HCT116 (cell line): ENCODE measurements at regions not wholly inside any gene's neighbourhood (a gene's known extent, or its start where the extent isn't known, plus 50 kb on each side); places are given as distances from the start of the nearest gene placed in this dataset.

ENCODE experiments used
- ATAC-seq: fragments of 200-7000 bp; cut with Tn5 transposase; 2 replicates; pipeline ENCODE4 v1.9.1; 2020; ENCODE audit warnings: mild to moderate bottlenecking, moderate library complexity
- BruUV-seq: library from RNA; stranded (reverse); fragments of 400-500 nt; replicated peaks from 2 replicates; lab custom pipeline; 2021; lab: Mats Ljungman, UMichigan
- CTCF ChIA-PET: fragments of 300-600 bp; sonication (Branson Sonifier 250); formaldehyde crosslinking; loops from one replicate; lab custom pipeline; 2021; ENCODE audit warnings: antibody characterized with exemption; lab: Charles Lee
- POLR2A ChIA-PET: fragments of 300-600, 350-600 bp; sonication (Branson Sonifier 250); formaldehyde crosslinking; loops from one replicate; lab custom pipeline; 2021; ENCODE audit warnings: antibody characterized with exemption; lab: Charles Lee
- RAD21 ChIA-PET, 2 experiments: fragments of 300-600 bp; sonication (Branson Sonifier 250); formaldehyde crosslinking; loops; one replicate each; lab custom pipeline; 2023; ENCODE audit warnings: low total read pairs in 2 of 2; ENCODE audit not compliant: uncharacterized antibody in 2 of 2, unreplicated experiment in 2 of 2, low non-redundant PET in 1 of 2; lab: Charles Lee
- DNase-seq: peaks from one replicate; pipeline ENCODE4 v3.0.0-alpha.2; 2010; ENCODE audit warnings: low read depth, low spot score
- H2AFZ ChIP-seq: fragments of 200-600 bp; shearing (Covaris generic), sonication (generic); 2 replicates; pipeline ENCODE4 v1.6.1; 2017; ENCODE audit warnings: low read depth, mixed run types, mixed read lengths, antibody characterized with exemption, low read length; ENCODE audit not compliant: poor library complexity, severe bottlenecking
- H3K27ac ChIP-seq: 2 replicates; pipeline ENCODE4 v1.5.1; 2012; ENCODE audit warnings: low read depth, low read length
- H3K27me3 ChIP-seq: fragments of 200-600 bp; sonication (generic); 2 replicates; pipeline ENCODE4 v1.6.1; 2016; ENCODE audit warnings: mixed run types, low read length, mixed read lengths; ENCODE audit not compliant: insufficient read depth
- H3K36me3 ChIP-seq, 2 experiments: fragments of 200-500 bp in 1 of 2; fragments of 200-600 bp in 1 of 2; sonication (Bioruptor generic) in 1 of 2; sonication (generic) in 1 of 2; 2 replicates each; pipeline versions ENCODE4 v1.5.1 to v1.6.1; 2014 to 2016; ENCODE audit warnings: low read length in 2 of 2, inconsistent platforms in 1 of 2, mixed read lengths in 1 of 2, mixed run types in 1 of 2; ENCODE audit not compliant: insufficient read depth in 2 of 2, control insufficient read depth in 1 of 2
- H3K4me1 ChIP-seq, 2 experiments: fragments of 200-600 bp in 1 of 2; sonication (generic) in 1 of 2; 2 replicates each; pipeline versions ENCODE4 v1.5.1 to v1.6.1; 2012 to 2017; ENCODE audit warnings: low read length in 2 of 2, inconsistent platforms in 1 of 2, mild to moderate bottlenecking in 1 of 2, mixed read lengths in 1 of 2, mixed run types in 1 of 2, moderate library complexity in 1 of 2; ENCODE audit not compliant: insufficient read depth in 2 of 2, control insufficient read depth in 1 of 2
- H3K4me2 ChIP-seq: fragments of 200-600 bp; sonication (generic); 2 replicates; pipeline ENCODE4 v1.6.1; 2017; ENCODE audit warnings: mixed run types, low read length, mixed read lengths
- H3K4me3 ChIP-seq, 2 experiments: fragments of 200-600 bp in 1 of 2; sonication (generic) in 1 of 2; replicated peaks in 1 of 2; 2 replicates each; pipeline ENCODE4 v1.5.1; 2011 to 2016; ENCODE audit warnings: low read length in 2 of 2, control low read depth in 1 of 2, low read depth in 1 of 2, mild to moderate bottlenecking in 1 of 2, mixed read lengths in 1 of 2, mixed run types in 1 of 2
- H3K79me2 ChIP-seq: fragments of 200-600 bp; sonication (generic); 2 replicates; pipeline ENCODE4 v1.6.1; 2017; ENCODE audit warnings: mild to moderate bottlenecking, mixed run types, low read length, moderate library complexity, mixed read lengths; ENCODE audit not compliant: insufficient read depth
- H3K9ac ChIP-seq: fragments of 200-600 bp; sonication (generic); 2 replicates; pipeline ENCODE4 v1.6.1; 2016; ENCODE audit warnings: low read length, mixed read lengths
- H3K9me2 ChIP-seq: fragments of 200-600 bp; sonication (generic), shearing (Covaris generic); 2 replicates; pipeline ENCODE4 v1.6.1; 2017; ENCODE audit warnings: mixed run types, mild to moderate bottlenecking, moderate library complexity; ENCODE audit not compliant: insufficient read depth
- H3K9me3 ChIP-seq, 2 experiments: fragments of 200-500 bp in 1 of 2; fragments of 200-600 bp in 1 of 2; sonication (Bioruptor generic) in 1 of 2; sonication (generic) in 1 of 2; 2 replicates each; pipeline ENCODE4 v1.6.1; 2014 to 2017; ENCODE audit warnings: low read length in 2 of 2, mixed read lengths in 2 of 2, inconsistent platforms in 1 of 2, low read depth in 1 of 2, mild to moderate bottlenecking in 1 of 2, mixed run types in 1 of 2, moderate library complexity in 1 of 2; ENCODE audit not compliant: control insufficient read depth in 1 of 2, insufficient read depth in 1 of 2
- H4K20me1 ChIP-seq: fragments of 200-600 bp; sonication (generic), shearing (Covaris generic); 2 replicates; pipeline ENCODE4 v1.6.1; 2017; ENCODE audit warnings: mixed run types, mild to moderate bottlenecking, moderate library complexity; ENCODE audit not compliant: insufficient read depth
- CBX3 ChIP-seq: IDR thresholded peaks from 2 replicates; pipeline ENCODE4 v1.6.1; 2012; ENCODE audit warnings: low read depth
- CEBPB ChIP-seq: IDR thresholded peaks from 2 replicates; pipeline ENCODE4 v1.6.1; 2012; ENCODE audit warnings: low read depth
- ELF1 ChIP-seq: IDR thresholded peaks from 2 replicates; pipeline ENCODE4 v1.6.1; 2012; ENCODE audit warnings: low read depth, borderline replicate concordance
- EZH2 ChIP-seq: fragments of 200-600 bp; sonication (generic); IDR thresholded peaks from 2 replicates; pipeline ENCODE4 v1.6.1; 2017; ENCODE audit warnings: antibody characterized with exemption, mixed run types
- EZH2phosphoT487 ChIP-seq: fragments of 200-600 bp; IDR thresholded peaks from 2 replicates; pipeline ENCODE4 v1.6.1; 2018; ENCODE audit warnings: antibody characterized with exemption, borderline replicate concordance
- FOSL1 ChIP-seq: IDR thresholded peaks from 2 replicates; pipeline ENCODE4 v1.6.1; 2012; ENCODE audit warnings: low read depth
- JUND ChIP-seq: IDR thresholded peaks from 2 replicates; pipeline ENCODE4 v1.6.1; 2012
- POLR2A ChIP-seq: IDR thresholded peaks from 2 replicates; pipeline ENCODE4 v1.7.0; 2011; ENCODE audit warnings: borderline replicate concordance; ENCODE audit not compliant: insufficient read depth, insufficient read length; ENCODE audit errors: extremely low read depth
- POLR2AphosphoS5 ChIP-seq: IDR thresholded peaks from 2 replicates; pipeline ENCODE4 v1.6.1; 2011; ENCODE audit warnings: mild to moderate bottlenecking, low read depth, low read length, moderate library complexity
- RAD21 ChIP-seq: IDR thresholded peaks from 2 replicates; pipeline ENCODE4 v1.6.1; 2012; ENCODE audit warnings: low read depth, mild to moderate bottlenecking
- REST ChIP-seq: IDR thresholded peaks from 2 replicates; pipeline ENCODE4 v1.6.1; 2012; ENCODE audit warnings: low read depth
- SIN3A ChIP-seq: IDR thresholded peaks from 2 replicates; pipeline ENCODE4 v1.6.1; 2012; ENCODE audit warnings: low read depth
- SP1 ChIP-seq: IDR thresholded peaks from 2 replicates; pipeline ENCODE4 v1.6.1; 2012; ENCODE audit warnings: low read depth
- TCF7L2 ChIP-seq: IDR thresholded peaks from 2 replicates; pipeline ENCODE4 v1.7.0; 2011; ENCODE audit warnings: borderline replicate concordance, inconsistent platforms; ENCODE audit not compliant: insufficient read depth, insufficient read length; ENCODE audit errors: extremely low read depth
- YY1 ChIP-seq: IDR thresholded peaks from 2 replicates; pipeline ENCODE4 v1.6.1; 2011; ENCODE audit warnings: low read length, low read depth, moderate library complexity, mild to moderate bottlenecking; ENCODE audit not compliant: insufficient replicate concordance; ENCODE audit errors: extremely low read depth
- ZNF274 ChIP-seq: fragments of 200-500 bp; sonication (Bioruptor generic); IDR thresholded peaks from 2 replicates; pipeline ENCODE4 v1.6.1; 2014; ENCODE audit warnings: mild to moderate bottlenecking, low read depth, low read length, inconsistent platforms
- intact Hi-C: fragments of 100-400 bp; cut with micrococcal nuclease; formaldehyde crosslinking; loops from 2 replicates; pipeline ENCODE4 v1.10.0; 2022

- no peak for DNase-seq
- H3K4me2 ChIP-seq: no peak overlapping the region
- no peaks in the 10 kb centered on the region for H3K9me2 ChIP-seq
- H3K36me3 ChIP-seq: no peaks in the 10 kb centered on the region
- no peak for ATAC-seq
- ChIA-PET CTCF (no interaction called here), POLR2A (no interaction called here), RAD21 (no interaction called here)
- no peak overlapping the region for H2AFZ ChIP-seq
- H3K27me3 ChIP-seq: no peaks in the 10 kb centered on the region
- H3K9me3 ChIP-seq: no peaks in the 10 kb centered on the region
- H3K4me3 ChIP-seq: no peak overlapping the region
- no peaks in the 10 kb centered on the region for H3K79me2 ChIP-seq
- no peak overlapping the region for H3K27ac ChIP-seq
- no TSS peak for BruUV-seq
- no peak overlapping the region for H3K9ac ChIP-seq
- no peaks in the 10 kb centered on the region for H3K4me1 ChIP-seq
- no peaks in the 10 kb centered on the region for H4K20me1 ChIP-seq
- intact Hi-C loops: no loop called here
- TF ChIP-seq FOSL1 (no peak), ELF1 (no peak), SIN3A (no peak), YY1 (no peak), EZH2phosphoT487 (no peak), ZNF274 (no peak), CEBPB (no peak), JUND (no peak), CBX3 (no peak), EZH2 (no peak), POLR2A (no peak), RAD21 (no peak), SP1 (no peak), POLR2AphosphoS5 (no peak), REST (no peak), TCF7L2 (no peak)
Measured at GRCh38 chr6:134774201-134774638, 175.7 kb downstream of the ALDH8A1 start.
